H1 (cell line): ENCODE measurements at regions not wholly inside any gene's neighbourhood (a gene's known extent, or its start where the extent isn't known, plus 50 kb on each side); places are given as distances from the start of the nearest gene placed in this dataset.

ENCODE experiments used
- CEBPB ChIP-seq: IDR thresholded peaks from 2 replicates; pipeline ENCODE4 v1.6.1; 2012; ENCODE audit warnings: low read depth, low read length
- KDM5A ChIP-seq: fragments of 200-600 bp; IDR thresholded peaks from 2 replicates; pipeline ENCODE4 v1.7.1; 2012; ENCODE audit warnings: mild to moderate bottlenecking, low read length, inconsistent platforms, mixed read lengths
- NRF1 ChIP-seq: IDR thresholded peaks from 2 replicates; pipeline ENCODE4 v1.6.1; 2011; ENCODE audit warnings: mild to moderate bottlenecking, low read depth, low read length, improper control_type of control experiment
- PHF8 ChIP-seq: fragments of 200-600 bp; sonication (generic); conservative IDR thresholded peaks from 2 replicates; pipeline ENCODE4 v1.7.1; 2012; ENCODE audit warnings: low read depth, mild to moderate bottlenecking, inconsistent platforms, low read length, moderate library complexity
- POU5F1 ChIP-seq: IDR thresholded peaks from 2 replicates; pipeline ENCODE4 v1.6.1; 2011; ENCODE audit warnings: low read depth, mild to moderate bottlenecking, low read length, moderate library complexity
- RAD21 ChIP-seq, 2 experiments: IDR thresholded peaks in 1 of 2; conservative IDR thresholded peaks in 1 of 2; 2 replicates each; pipeline ENCODE4 v1.6.1; 2011; ENCODE audit warnings: low read depth in 2 of 2, low read length in 2 of 2, improper control_type of control experiment in 1 of 2, inconsistent platforms in 1 of 2, mild to moderate bottlenecking in 1 of 2, moderate library complexity in 1 of 2
- SP4 ChIP-seq: IDR thresholded peaks from 2 replicates; pipeline ENCODE4 v1.6.1; 2012; ENCODE audit warnings: low read length, inconsistent platforms
- YY1 ChIP-seq: IDR thresholded peaks from 2 replicates; pipeline ENCODE4 v1.6.1; 2011; ENCODE audit warnings: low read depth, mild to moderate bottlenecking, low read length

- TF ChIP-seq PHF8 = no peak
- no peak for TF ChIP-seq RAD21 (IDR thresholded peaks at IDR 0.05 in 1 of 2, conservative IDR thresholded peaks at IDR 0.05 in 1 of 2; ENCODE audit: low read depth in 2 of 2, low read length in 2 of 2)
- TF ChIP-seq SP4 = no peak
- TF ChIP-seq CEBPB = no peak
- TF ChIP-seq KDM5A = no peak
- no peak for TF ChIP-seq POU5F1
- TF ChIP-seq NRF1 = no peak
- no peak for TF ChIP-seq YY1
These were observed 622.7 kb downstream of the CDH11 start (continued) for GRCh38 chr16:64499211-64499610.
